ENCODE measurements at regions not wholly inside any gene's neighbourhood (a gene's known extent, or its start where the extent isn't known, plus 50 kb on each side); places are given as distances from the start of the nearest gene placed in this dataset.
"Not testable (repeated sequence)": the region's sequence is repeated elsewhere in the genome, so short reads cannot be mapped to it uniquely, and the experiment has no call there.

GRCh38 chr9:80763536-80763935, 925.8 kb downstream of the TLE1 start:
- TF ChIP-seq CTCF (optimal IDR thresholded peaks at IDR 0.05 in 1 of 3, IDR thresholded peaks at IDR 0.05 in 1 of 3, conservative IDR thresholded peaks at IDR 0.05 in 1 of 3; ENCODE audit: extremely low read depth in 1 of 3, insufficient read depth in 2 of 3, low read length in 3 of 3) (no peak), EZH2 (IDR thresholded peaks at IDR 0.05; ENCODE audit: low read length) (no peak)
- dilution Hi-C loops (cut with MboI; ENCODE audit: extremely low pct_ligation_motif_present, low sequenced_read_pairs) = no loop called here
- H3K27me3 ChIP-seq (ENCODE audit: control insufficient read depth, extremely low read depth, insufficient read depth, low read length) = no peaks in the 10 kb centered on the region
- H3K79me2 ChIP-seq (ENCODE audit: control insufficient read depth, insufficient read depth, low read length) = no peaks in the 10 kb centered on the region
- no peak overlapping the region for H3K27ac ChIP-seq (ENCODE audit: control insufficient read depth, insufficient read depth, low read length)
- H3K9me3 ChIP-seq (ENCODE audit: control insufficient read depth, low read depth, low read length) = no peaks in the 10 kb centered on the region
- DNase-seq (ENCODE audit: low read depth, low spot score) (no peak), FAIRE-seq (no peak)
- no peak overlapping the region for H3K4me3 ChIP-seq (ENCODE audit: control insufficient read depth in 2 of 3, extremely low read depth in 1 of 3, insufficient read depth in 2 of 3, low read depth in 1 of 3, low read length in 3 of 3)
- H2AFZ ChIP-seq (ENCODE audit: control insufficient read depth, low read length) = no peak overlapping the region
- no peaks in the 10 kb centered on the region for H3K4me1 ChIP-seq (ENCODE audit: control insufficient read depth, extremely low read depth, insufficient read depth, low read length)
- H4K20me1 ChIP-seq (ENCODE audit: control insufficient read depth, extremely low read depth, insufficient read depth, low read length) = no peaks in the 10 kb centered on the region
- H3K36me3 ChIP-seq (ENCODE audit: control insufficient read depth in 2 of 2, extremely low read depth in 1 of 2, insufficient read depth in 2 of 2, low read length in 2 of 2) = no peaks in the 10 kb centered on the region
- no peak overlapping the region for H3K4me2 ChIP-seq (ENCODE audit: control insufficient read depth, extremely low read depth, insufficient read depth, low read depth, low read length)
- H3K9me1 ChIP-seq (ENCODE audit: control insufficient read depth, extremely low read depth, insufficient read depth, low read length) = no peaks in the 10 kb centered on the region
- H3K9ac ChIP-seq (ENCODE audit: control insufficient read depth, extremely low read depth, insufficient read depth, low read length) = no peak overlapping the region

GRCh38 chr9:80755586-80755985, 933.8 kb downstream of the TLE1 start:
- dilution Hi-C loops (cut with MboI; ENCODE audit: extremely low pct_ligation_motif_present, low sequenced_read_pairs) = no loop called here
- H3K4me3 ChIP-seq (ENCODE audit: control insufficient read depth in 2 of 3, extremely low read depth in 1 of 3, insufficient read depth in 2 of 3, low read depth in 1 of 3, low read length in 3 of 3) = no peak overlapping the region
- no peaks in the 10 kb centered on the region for H3K9me1 ChIP-seq (ENCODE audit: control insufficient read depth, extremely low read depth, insufficient read depth, low read length)
- no peaks in the 10 kb centered on the region for H4K20me1 ChIP-seq (ENCODE audit: control insufficient read depth, extremely low read depth, insufficient read depth, low read length)
- no peak for TF ChIP-seq EZH2 (IDR thresholded peaks at IDR 0.05; ENCODE audit: low read length)
- no peak for TF ChIP-seq CTCF (optimal IDR thresholded peaks at IDR 0.05 in 1 of 3, IDR thresholded peaks at IDR 0.05 in 1 of 3, conservative IDR thresholded peaks at IDR 0.05 in 1 of 3; ENCODE audit: extremely low read depth in 1 of 3, insufficient read depth in 2 of 3, low read length in 3 of 3)
- no peak overlapping the region for H2AFZ ChIP-seq (ENCODE audit: control insufficient read depth, low read length)
- FAIRE-seq (no peak), DNase-seq (ENCODE audit: low read depth, low spot score) (no peak)
- no peak overlapping the region for H3K4me2 ChIP-seq (ENCODE audit: control insufficient read depth, extremely low read depth, insufficient read depth, low read depth, low read length)
- no peaks in the 10 kb centered on the region for H3K36me3 ChIP-seq (ENCODE audit: control insufficient read depth in 2 of 2, extremely low read depth in 1 of 2, insufficient read depth in 2 of 2, low read length in 2 of 2)
- no peaks in the 10 kb centered on the region for H3K4me1 ChIP-seq (ENCODE audit: control insufficient read depth, extremely low read depth, insufficient read depth, low read length)
- H3K27me3 ChIP-seq (ENCODE audit: control insufficient read depth, extremely low read depth, insufficient read depth, low read length) = no peaks in the 10 kb centered on the region
- H3K9me3 ChIP-seq (ENCODE audit: control insufficient read depth, low read depth, low read length) = no peaks in the 10 kb centered on the region
- no peak overlapping the region for H3K9ac ChIP-seq (ENCODE audit: control insufficient read depth, extremely low read depth, insufficient read depth, low read length)
- no peak overlapping the region for H3K27ac ChIP-seq (ENCODE audit: control insufficient read depth, insufficient read depth, low read length)
- H3K79me2 ChIP-seq (ENCODE audit: control insufficient read depth, insufficient read depth, low read length) = no peaks in the 10 kb centered on the region

GRCh38 chr9:80747056-80747455, 942.3 kb downstream of the TLE1 start:
- H3K4me3 ChIP-seq (ENCODE audit: control insufficient read depth in 2 of 3, extremely low read depth in 1 of 3, insufficient read depth in 2 of 3, low read depth in 1 of 3, low read length in 3 of 3); H3K9me3 ChIP-seq (ENCODE audit: control insufficient read depth, low read depth, low read length); DNase-seq (ENCODE audit: low read depth, low spot score); H2AFZ ChIP-seq (ENCODE audit: control insufficient read depth, low read length); H3K27ac ChIP-seq (ENCODE audit: control insufficient read depth, insufficient read depth, low read length); FAIRE-seq; H3K9ac ChIP-seq (ENCODE audit: control insufficient read depth, extremely low read depth, insufficient read depth, low read length); H3K36me3 ChIP-seq (ENCODE audit: control insufficient read depth in 2 of 2, extremely low read depth in 1 of 2, insufficient read depth in 2 of 2, low read length in 2 of 2); H3K79me2 ChIP-seq (ENCODE audit: control insufficient read depth, insufficient read depth, low read length); H3K4me2 ChIP-seq (ENCODE audit: control insufficient read depth, extremely low read depth, insufficient read depth, low read depth, low read length); H4K20me1 ChIP-seq (ENCODE audit: control insufficient read depth, extremely low read depth, insufficient read depth, low read length); dilution Hi-C loops (cut with MboI; ENCODE audit: extremely low pct_ligation_motif_present, low sequenced_read_pairs); H3K9me1 ChIP-seq (ENCODE audit: control insufficient read depth, extremely low read depth, insufficient read depth, low read length); H3K4me1 ChIP-seq (ENCODE audit: control insufficient read depth, extremely low read depth, insufficient read depth, low read length); H3K27me3 ChIP-seq (ENCODE audit: control insufficient read depth, extremely low read depth, insufficient read depth, low read length): not testable (repeated sequence)
